ENCODE measurements at regions not wholly inside any gene's neighbourhood (a gene's known extent, or its start where the extent isn't known, plus 50 kb on each side); places are given as distances from the start of the nearest gene placed in this dataset.

DNA sequence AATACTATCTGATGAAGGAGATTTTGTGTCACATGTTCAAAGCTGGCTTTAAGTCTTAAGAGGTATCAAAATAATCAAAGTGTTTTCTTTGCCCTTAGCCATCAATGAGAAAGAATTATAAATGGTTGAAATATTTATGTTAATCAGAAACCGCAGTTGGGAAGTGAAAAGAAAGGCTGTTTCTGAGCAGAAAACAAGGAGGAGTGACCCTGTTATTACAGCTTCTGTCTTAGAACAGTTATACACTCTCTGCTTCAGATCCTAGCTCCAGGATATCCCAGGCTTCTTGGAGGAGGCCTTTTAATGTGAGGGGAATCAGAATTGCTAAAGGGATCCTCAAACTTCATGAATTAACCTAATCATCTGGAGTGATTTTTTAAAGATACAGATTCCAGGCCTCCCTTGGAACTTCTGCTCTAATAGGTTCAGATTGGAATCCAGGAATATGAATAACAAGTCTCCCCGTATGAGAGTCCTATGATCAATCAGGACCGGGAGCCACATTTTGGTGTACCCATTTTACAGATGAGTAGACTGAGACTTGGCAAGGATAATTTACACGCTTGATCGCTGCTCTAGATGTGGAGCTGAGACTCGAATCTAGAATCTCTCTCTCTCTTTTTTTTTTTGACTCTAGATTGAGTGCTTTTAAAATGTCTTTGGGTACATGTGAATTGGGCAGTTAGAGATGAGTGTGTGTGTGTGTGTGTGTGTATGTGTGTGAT lies 50.8 kb upstream of the JAG1 start:
- no peaks in the 10 kb centered on the region for H3K36me3 ChIP-seq
- H3K9me3 ChIP-seq (replicated peaks), result no peaks in the 10 kb centered on the region
- peaks cover 28% of the 10 kb centered on the region for H3K4me1 ChIP-seq
- no peaks in the 10 kb centered on the region for H3K27me3 ChIP-seq (ENCODE audit: low read depth)
- H3K4me3 ChIP-seq, result no peak overlapping the region
- intact Hi-C loops (cut with micrococcal nuclease), result no loop called here
- TF ChIP-seq CTCF (IDR thresholded peaks at IDR 0.05; ENCODE audit: borderline replicate concordance), result no peak
- H3K27ac ChIP-seq (replicated peaks), result no peak overlapping the region
- no peak for DNase-seq

DNA sequence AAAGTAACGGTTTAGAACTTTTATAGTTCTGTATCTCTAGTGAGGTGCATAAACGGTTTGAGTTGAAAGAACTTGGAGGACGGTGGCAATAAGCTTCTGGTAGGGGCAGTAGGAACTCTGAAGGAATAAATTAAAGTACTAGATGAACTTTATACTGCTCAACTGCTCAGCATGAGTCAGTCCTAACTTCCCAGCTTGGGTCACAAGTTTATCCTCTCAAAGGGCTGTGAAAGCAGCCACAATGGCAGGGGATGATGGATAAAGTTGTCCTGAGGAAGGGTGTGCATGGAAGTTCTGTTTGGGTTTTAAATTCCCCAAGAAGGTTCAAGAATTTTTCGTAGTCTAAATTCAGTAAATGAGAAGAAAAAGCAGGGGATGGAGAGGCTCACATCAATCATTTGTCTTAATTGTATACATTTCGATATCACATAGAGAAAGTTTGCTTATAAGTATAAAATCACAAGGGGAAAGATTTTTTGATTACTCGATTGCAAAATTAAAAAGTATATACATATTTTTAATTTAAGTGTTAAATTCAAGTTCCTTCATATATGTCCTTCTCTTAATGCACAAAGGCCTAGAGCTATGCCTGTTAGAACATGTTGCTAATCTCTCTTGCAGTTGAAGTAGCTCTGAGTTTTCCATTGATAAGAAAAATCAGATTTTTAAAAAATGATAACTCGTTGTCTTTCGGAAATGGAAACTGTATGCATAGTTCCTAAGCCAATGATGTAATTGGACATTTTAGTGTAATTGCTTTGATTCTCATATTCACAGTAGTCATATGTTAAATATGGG lies 55.3 kb upstream of the JAG1 start:
- Histone ChIP-seq H3K4me3 (no peak overlapping the region), H3K4me1 (peaks cover 6% of the 10 kb centered on the region), H3K9me3 (replicated peaks) (peaks cover 3% of the 10 kb centered on the region), H3K36me3 (no peaks in the 10 kb centered on the region), H3K27me3 (ENCODE audit: low read depth) (no peaks in the 10 kb centered on the region), H3K27ac (replicated peaks) (no peak overlapping the region)
- no peak for DNase-seq
- intact Hi-C loops (cut with micrococcal nuclease), result no loop called here
- no peak for TF ChIP-seq CTCF (IDR thresholded peaks at IDR 0.05; ENCODE audit: borderline replicate concordance)

DNA sequence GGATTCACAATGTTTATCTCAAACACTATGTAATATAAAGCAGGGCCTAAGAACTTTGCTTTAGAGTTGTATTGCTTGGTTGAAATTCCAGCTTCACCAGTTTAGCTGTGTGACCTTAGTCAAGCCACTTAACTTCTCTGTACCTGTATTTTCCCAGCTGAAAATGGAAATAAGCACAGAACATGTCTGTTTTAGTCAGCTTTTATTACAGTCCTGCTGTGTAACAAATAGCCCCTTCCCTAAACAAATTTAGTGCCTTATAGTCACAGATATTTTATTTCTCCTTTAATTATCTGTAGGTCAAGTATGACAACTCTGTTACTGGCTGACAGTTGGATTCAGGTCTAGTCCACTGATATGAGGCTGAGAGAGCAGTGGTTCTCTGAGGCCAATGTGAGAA lies 56.0 kb upstream of the JAG1 start:
- H3K4me3 ChIP-seq, result no peak overlapping the region
- no peak overlapping the region for H3K27ac ChIP-seq (replicated peaks)
- H3K36me3 ChIP-seq, result no peaks in the 10 kb centered on the region
- intact Hi-C loops (cut with micrococcal nuclease), result no loop called here
- peaks cover 3% of the 10 kb centered on the region for H3K9me3 ChIP-seq (replicated peaks)
- TF ChIP-seq CTCF (IDR thresholded peaks at IDR 0.05; ENCODE audit: borderline replicate concordance), result no peak
- DNase-seq, result no peak
- H3K4me1 ChIP-seq, result peaks cover 6% of the 10 kb centered on the region
- no peaks in the 10 kb centered on the region for H3K27me3 ChIP-seq (ENCODE audit: low read depth)

DNA sequence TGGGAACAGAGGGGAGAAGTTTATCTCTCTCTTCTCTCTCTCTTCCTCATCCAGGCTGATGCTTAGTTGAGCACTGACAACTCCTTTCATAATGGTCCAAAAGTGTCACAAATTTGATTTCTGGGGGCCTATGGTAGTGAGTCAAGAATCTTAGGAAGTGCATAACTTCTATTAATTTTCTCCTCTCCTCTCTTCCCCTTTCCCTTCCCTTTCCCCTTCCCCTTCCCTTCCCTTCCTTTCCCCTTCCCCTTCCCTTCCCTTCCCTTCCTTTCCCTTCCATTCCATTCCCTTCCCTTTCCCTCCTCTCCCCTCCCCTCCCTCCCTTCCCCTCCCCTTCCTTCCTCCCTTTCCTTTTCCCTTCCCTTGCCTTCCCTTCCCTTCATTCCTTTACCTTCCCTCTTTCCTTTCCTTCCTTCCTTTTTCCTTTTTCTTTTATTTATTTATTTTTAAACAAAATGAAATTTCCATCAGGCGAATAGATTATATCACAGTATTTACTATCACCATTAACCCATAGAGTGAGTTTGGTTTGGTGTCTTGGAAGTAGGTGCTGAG lies 56.9 kb upstream of the JAG1 start:
- intact Hi-C loops (cut with micrococcal nuclease), result no loop called here
- H3K4me3 ChIP-seq, result no peak overlapping the region
- H3K4me1 ChIP-seq, result peaks cover 13% of the 10 kb centered on the region
- H3K36me3 ChIP-seq, result no peaks in the 10 kb centered on the region
- no peak for TF ChIP-seq CTCF (IDR thresholded peaks at IDR 0.05; ENCODE audit: borderline replicate concordance)
- H3K27me3 ChIP-seq (ENCODE audit: low read depth), result no peaks in the 10 kb centered on the region
- DNase-seq, result no peak
- peaks cover 3% of the 10 kb centered on the region for H3K9me3 ChIP-seq (replicated peaks)
- H3K27ac ChIP-seq (replicated peaks), result no peak overlapping the region

- Histone ChIP-seq H3K27me3 (ENCODE audit: low read depth) (no peaks in the 10 kb centered on the region), H3K4me1 (peaks cover 13% of the 10 kb centered on the region), H3K27ac (replicated peaks) (no peak overlapping the region), H3K36me3 (no peaks in the 10 kb centered on the region), H3K4me3 (no peak overlapping the region), H3K9me3 (replicated peaks) (peaks cover 3% of the 10 kb centered on the region)
- no peak for TF ChIP-seq CTCF (IDR thresholded peaks at IDR 0.05; ENCODE audit: borderline replicate concordance)
- no peak for DNase-seq
- intact Hi-C loops (cut with micrococcal nuclease), result no loop called here
Measured at GRCh38 chr20:10731190-10731965, 57.6 kb upstream of the JAG1 start.
